RPMI7951 (cell line): ENCODE measurements at regions not wholly inside any gene's neighbourhood (a gene's known extent, or its start where the extent isn't known, plus 50 kb on each side); places are given as distances from the start of the nearest gene placed in this dataset.

Experiments
- DNase-seq: peaks from one replicate; pipeline ENCODE4 v3.0.0-alpha.2; 2012; ENCODE audit warnings: low read depth

GRCh38 chr1:214823311-214824117 is 220.5 kb downstream of the CENPF start:
- no peak for DNase-seq

GRCh38 chr1:214824763-214825162 is 221.8 kb downstream of the CENPF start:
- DNase-seq = peak; percentile 49

- no peak for DNase-seq
These were observed 223.6 kb downstream of the CENPF start for GRCh38 chr1:214826619-214827018.

- DNase-seq = no peak
These were observed 224.9 kb downstream of the CENPF start for GRCh38 chr1:214827883-214828282.

- no peak for DNase-seq
These were observed 227.9 kb downstream of the CENPF start for GRCh38 chr1:214830941-214831340.

GRCh38 chr1:214831956-214832355 is 229.0 kb downstream of the CENPF start:
- no peak for DNase-seq

- peak; percentile 47 for DNase-seq
These were observed 230.3 kb downstream of the CENPF start for GRCh38 chr1:214833178-214833756.

GRCh38 chr1:214837376-214837775 is 234.4 kb downstream of the CENPF start:
- DNase-seq = no peak

- DNase-seq = peak; percentile 24
These were observed 235.4 kb downstream of the CENPF start for GRCh38 chr1:214838351-214838750.

GRCh38 chr1:214840356-214840755 is 237.4 kb downstream of the CENPF start:
- DNase-seq = peak; percentile 58

- peak; percentile 75 for DNase-seq
These were observed 239.7 kb upstream of the KCNK2 start for GRCh38 chr1:214842856-214843255.

- DNase-seq = peak; percentile 13
These were observed 239.3 kb upstream of the KCNK2 start for GRCh38 chr1:214843281-214843680.

GRCh38 chr1:214844319-214844718 is 238.2 kb upstream of the KCNK2 start:
- DNase-seq = no peak

- DNase-seq = no peak
These were observed 236.3 kb upstream of the KCNK2 start for GRCh38 chr1:214846276-214846675.

- no peak for DNase-seq
These were observed 235.3 kb upstream of the KCNK2 start for GRCh38 chr1:214847071-214847810.

- DNase-seq = no peak
These were observed 234.4 kb upstream of the KCNK2 start for GRCh38 chr1:214848101-214848500.

- DNase-seq = peak; percentile 68
These were observed 232.0 kb upstream of the KCNK2 start for GRCh38 chr1:214850432-214851050.

- DNase-seq = no peak
These were observed 229.2 kb upstream of the KCNK2 start for GRCh38 chr1:214853340-214853739.

- no peak for DNase-seq
These were observed 228.2 kb upstream of the KCNK2 start for GRCh38 chr1:214854126-214854875.

- no peak for DNase-seq
These were observed 225.7 kb upstream of the KCNK2 start for GRCh38 chr1:214856843-214857242.

GRCh38 chr1:214857716-214858115 is 224.8 kb upstream of the KCNK2 start:
- peak; percentile 28 for DNase-seq

- no peak for DNase-seq
These were observed 222.9 kb upstream of the KCNK2 start for GRCh38 chr1:214859647-214860046.
